ENCODE measurements at regions not wholly inside any gene's neighbourhood (a gene's known extent, or its start where the extent isn't known, plus 50 kb on each side); places are given as distances from the start of the nearest gene placed in this dataset.
A peak's percentile ranks its signal among the peaks of the same experiment; 100 is the strongest.

GRCh38 chr6:53731866-53732636, 62.8 kb upstream of the LRRC1 start:
- Mint-ChIP-seq H3K4me1 (peaks cover 7% of the 10 kb centered on the region), H3K27me3 (ENCODE audit: low read depth, poor library complexity) (peaks cover 7% of the 10 kb centered on the region), H3K9me3 (no peaks in the 10 kb centered on the region), H3K36me3 (ENCODE audit: low read depth) (no peaks in the 10 kb centered on the region), H3K27ac (no peak overlapping the region), H3K4me3 (no peak overlapping the region)
- DNase-seq: no peak
- TF ChIP-seq CTCF (IDR thresholded peaks at IDR 0.05): no peak

GRCh38 chr6:53730767-53731166, 64.0 kb upstream of the LRRC1 start:
- H3K27me3 Mint-ChIP-seq (ENCODE audit: low read depth, poor library complexity): peaks cover 6% of the 10 kb centered on the region
- no peak overlapping the region for H3K4me3 Mint-ChIP-seq
- no peak for DNase-seq
- TF ChIP-seq CTCF (IDR thresholded peaks at IDR 0.05): no peak
- no peaks in the 10 kb centered on the region for H3K36me3 Mint-ChIP-seq (ENCODE audit: low read depth)
- H3K4me1 Mint-ChIP-seq: peaks cover 12% of the 10 kb centered on the region
- H3K27ac Mint-ChIP-seq: no peak overlapping the region
- H3K9me3 Mint-ChIP-seq: no peaks in the 10 kb centered on the region

GRCh38 chr6:53728570-53729194, 63.1 kb upstream of the KLHL31 start:
- no peak overlapping the region for H3K27ac Mint-ChIP-seq
- DNase-seq: peak; percentile 76
- no peak overlapping the region for H3K4me3 Mint-ChIP-seq
- H3K4me1 Mint-ChIP-seq: peaks cover 19% of the 10 kb centered on the region
- H3K27me3 Mint-ChIP-seq (ENCODE audit: low read depth, poor library complexity): peaks cover 6% of the 10 kb centered on the region
- H3K9me3 Mint-ChIP-seq: no peaks in the 10 kb centered on the region
- no peaks in the 10 kb centered on the region for H3K36me3 Mint-ChIP-seq (ENCODE audit: low read depth)
- TF ChIP-seq CTCF (IDR thresholded peaks at IDR 0.05): peak; percentile 93

- no peak for DNase-seq
- Mint-ChIP-seq H3K4me3 (no peak overlapping the region), H3K4me1 (peaks cover 21% of the 10 kb centered on the region), H3K27ac (no peak overlapping the region), H3K9me3 (no peaks in the 10 kb centered on the region), H3K36me3 (ENCODE audit: low read depth) (no peaks in the 10 kb centered on the region), H3K27me3 (ENCODE audit: low read depth, poor library complexity) (peaks cover 6% of the 10 kb centered on the region)
- no peak for TF ChIP-seq CTCF (IDR thresholded peaks at IDR 0.05)
Observed at GRCh38 chr6:53727748-53728147, 62.2 kb upstream of the KLHL31 start.

- Mint-ChIP-seq H3K9me3 (no peaks in the 10 kb centered on the region), H3K4me3 (no peak overlapping the region), H3K27me3 (ENCODE audit: low read depth, poor library complexity) (peaks cover 6% of the 10 kb centered on the region), H3K27ac (no peak overlapping the region), H3K36me3 (ENCODE audit: low read depth) (no peaks in the 10 kb centered on the region), H3K4me1 (peaks cover 21% of the 10 kb centered on the region)
- peak; percentile 96 for TF ChIP-seq CTCF (IDR thresholded peaks at IDR 0.05)
- DNase-seq: peak; percentile 86
Observed at GRCh38 chr6:53725791-53726575, 60.4 kb upstream of the KLHL31 start.

Data from nephron progenitor cell (in vitro differentiated cells).